ENCODE measurements at regions not wholly inside any gene's neighbourhood (a gene's known extent, or its start where the extent isn't known, plus 50 kb on each side); places are given as distances from the start of the nearest gene placed in this dataset.

- no peak overlapping the region for H3K27ac ChIP-seq (ENCODE audit: low read length)
- no peaks in the 10 kb centered on the region for H3K9me3 ChIP-seq (ENCODE audit: control insufficient read depth, insufficient read depth, low read depth, low read length)
- no peak overlapping the region for H3K4me3 ChIP-seq (ENCODE audit: low read depth in 2 of 2, low read length in 2 of 2)
- intact Hi-C loops (cut with micrococcal nuclease; ENCODE audit: unreplicated experiment), result no loop called here
- H3K27me3 ChIP-seq (ENCODE audit: control insufficient read depth, insufficient read depth, low read length), result no peaks in the 10 kb centered on the region
- peaks cover under 1% of the 10 kb centered on the region; the same call in 1 of the 2 replicates for H3K4me1 ChIP-seq (ENCODE audit: control insufficient read depth, insufficient read depth, low read length)
- no TSS peak for BruUV-seq (replicated peaks)
- CTCF ChIA-PET, result no interaction called here
- no peak for DNase-seq (ENCODE audit: low read depth, low spot score)
- ATAC-seq, result no peak
- H3K36me3 ChIP-seq (ENCODE audit: control insufficient read depth, insufficient read depth, low read length), result no peaks in the 10 kb centered on the region
- POLR2A ChIA-PET, result no interaction called here
- no peak for TF ChIP-seq TCF7L2 (IDR thresholded peaks at IDR 0.05; ENCODE audit: low read depth, low read length)
- no peak for TF ChIP-seq POLR2AphosphoS5 (IDR thresholded peaks at IDR 0.05; ENCODE audit: low read depth, low read length)
- TF ChIP-seq, protein P1, sequence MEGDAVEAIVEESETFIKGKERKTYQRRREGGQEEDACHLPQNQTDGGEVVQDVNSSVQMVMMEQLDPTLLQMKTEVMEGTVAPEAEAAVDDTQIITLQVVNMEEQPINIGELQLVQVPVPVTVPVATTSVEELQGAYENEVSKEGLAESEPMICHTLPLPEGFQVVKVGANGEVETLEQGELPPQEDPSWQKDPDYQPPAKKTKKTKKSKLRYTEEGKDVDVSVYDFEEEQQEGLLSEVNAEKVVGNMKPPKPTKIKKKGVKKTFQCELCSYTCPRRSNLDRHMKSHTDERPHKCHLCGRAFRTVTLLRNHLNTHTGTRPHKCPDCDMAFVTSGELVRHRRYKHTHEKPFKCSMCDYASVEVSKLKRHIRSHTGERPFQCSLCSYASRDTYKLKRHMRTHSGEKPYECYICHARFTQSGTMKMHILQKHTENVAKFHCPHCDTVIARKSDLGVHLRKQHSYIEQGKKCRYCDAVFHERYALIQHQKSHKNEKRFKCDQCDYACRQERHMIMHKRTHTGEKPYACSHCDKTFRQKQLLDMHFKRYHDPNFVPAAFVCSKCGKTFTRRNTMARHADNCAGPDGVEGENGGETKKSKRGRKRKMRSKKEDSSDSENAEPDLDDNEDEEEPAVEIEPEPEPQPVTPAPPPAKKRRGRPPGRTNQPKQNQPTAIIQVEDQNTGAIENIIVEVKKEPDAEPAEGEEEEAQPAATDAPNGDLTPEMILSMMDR (IDR thresholded peaks at IDR 0.05), result no peak
- no peak for TF ChIP-seq SIN3A (IDR thresholded peaks at IDR 0.05; ENCODE audit: borderline replicate concordance, insufficient read depth, low read depth, low read length)
- TF ChIP-seq, protein P2, sequence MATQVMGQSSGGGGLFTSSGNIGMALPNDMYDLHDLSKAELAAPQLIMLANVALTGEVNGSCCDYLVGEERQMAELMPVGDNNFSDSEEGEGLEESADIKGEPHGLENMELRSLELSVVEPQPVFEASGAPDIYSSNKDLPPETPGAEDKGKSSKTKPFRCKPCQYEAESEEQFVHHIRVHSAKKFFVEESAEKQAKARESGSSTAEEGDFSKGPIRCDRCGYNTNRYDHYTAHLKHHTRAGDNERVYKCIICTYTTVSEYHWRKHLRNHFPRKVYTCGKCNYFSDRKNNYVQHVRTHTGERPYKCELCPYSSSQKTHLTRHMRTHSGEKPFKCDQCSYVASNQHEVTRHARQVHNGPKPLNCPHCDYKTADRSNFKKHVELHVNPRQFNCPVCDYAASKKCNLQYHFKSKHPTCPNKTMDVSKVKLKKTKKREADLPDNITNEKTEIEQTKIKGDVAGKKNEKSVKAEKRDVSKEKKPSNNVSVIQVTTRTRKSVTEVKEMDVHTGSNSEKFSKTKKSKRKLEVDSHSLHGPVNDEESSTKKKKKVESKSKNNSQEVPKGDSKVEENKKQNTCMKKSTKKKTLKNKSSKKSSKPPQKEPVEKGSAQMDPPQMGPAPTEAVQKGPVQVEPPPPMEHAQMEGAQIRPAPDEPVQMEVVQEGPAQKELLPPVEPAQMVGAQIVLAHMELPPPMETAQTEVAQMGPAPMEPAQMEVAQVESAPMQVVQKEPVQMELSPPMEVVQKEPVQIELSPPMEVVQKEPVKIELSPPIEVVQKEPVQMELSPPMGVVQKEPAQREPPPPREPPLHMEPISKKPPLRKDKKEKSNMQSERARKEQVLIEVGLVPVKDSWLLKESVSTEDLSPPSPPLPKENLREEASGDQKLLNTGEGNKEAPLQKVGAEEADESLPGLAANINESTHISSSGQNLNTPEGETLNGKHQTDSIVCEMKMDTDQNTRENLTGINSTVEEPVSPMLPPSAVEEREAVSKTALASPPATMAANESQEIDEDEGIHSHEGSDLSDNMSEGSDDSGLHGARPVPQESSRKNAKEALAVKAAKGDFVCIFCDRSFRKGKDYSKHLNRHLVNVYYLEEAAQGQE (IDR thresholded peaks at IDR 0.05; ENCODE audit: insufficient read depth in 1 of 2, low read depth in 2 of 2, low read length in 1 of 2), result no peak
- in situ Hi-C loops (cut with HindIII; ENCODE audit: low pct_unique_long_range_greater_than_20kb, low sequenced_read_pairs), result no loop called here
Measured at GRCh38 chr2:47315475-47315874, 53.6 kb upstream of the EPCAM start.

- Histone ChIP-seq H3K4me1 (ENCODE audit: control insufficient read depth, insufficient read depth, low read length) (peaks cover 2% of the 10 kb centered on the region; the same call in 1 of the 2 replicates), H3K4me3 (ENCODE audit: low read depth in 2 of 2, low read length in 2 of 2) (no peak overlapping the region), H3K27me3 (ENCODE audit: control insufficient read depth, insufficient read depth, low read length) (no peaks in the 10 kb centered on the region), H3K27ac (ENCODE audit: low read length) (no peak overlapping the region), H3K36me3 (ENCODE audit: control insufficient read depth, insufficient read depth, low read length) (no peaks in the 10 kb centered on the region), H3K9me3 (ENCODE audit: control insufficient read depth, insufficient read depth, low read depth, low read length) (no peaks in the 10 kb centered on the region)
- intact Hi-C loops (cut with micrococcal nuclease; ENCODE audit: unreplicated experiment) (no loop called here), in situ Hi-C loops (cut with HindIII; ENCODE audit: low pct_unique_long_range_greater_than_20kb, low sequenced_read_pairs) (no loop called here)
- POLR2A ChIA-PET, result no interaction called here
- ATAC-seq, result no peak
- BruUV-seq (replicated peaks), result no TSS peak
- TF ChIP-seq SIN3A (IDR thresholded peaks at IDR 0.05; ENCODE audit: borderline replicate concordance, insufficient read depth, low read depth, low read length), result no peak
- no peak for TF ChIP-seq TCF7L2 (IDR thresholded peaks at IDR 0.05; ENCODE audit: low read depth, low read length)
- TF ChIP-seq, protein P1 (IDR thresholded peaks at IDR 0.05), result no peak
- TF ChIP-seq POLR2AphosphoS5 (IDR thresholded peaks at IDR 0.05; ENCODE audit: low read depth, low read length), result no peak
- TF ChIP-seq, protein P2 (IDR thresholded peaks at IDR 0.05; ENCODE audit: insufficient read depth in 1 of 2, low read depth in 2 of 2, low read length in 1 of 2), result no peak
- CTCF ChIA-PET, result no interaction called here
- no peak for DNase-seq (ENCODE audit: low read depth, low spot score)
Measured at GRCh38 chr2:47313728-47314127, 55.4 kb upstream of the EPCAM start.

Measured in Panc1 (cell line).